RWPE2 (cell line): ENCODE measurements at regions not wholly inside any gene's neighbourhood (a gene's known extent, or its start where the extent isn't known, plus 50 kb on each side); places are given as distances from the start of the nearest gene placed in this dataset.
"Not testable (repeated sequence)": the region's sequence is repeated elsewhere in the genome, so short reads cannot be mapped to it uniquely, and the experiment has no call there.

Experiments
- ATAC-seq: fragments of 200-7000 bp; cut with Tn5 transposase; 3 replicates; pipeline ENCODE4 v1.9.1; 2021; ENCODE audit warnings: low read depth
- DNase-seq: peaks from one replicate; pipeline ENCODE4 v3.0.0-alpha.2; 2020; ENCODE audit warnings: low spot score
- H3K27ac ChIP-seq: fragments of 450-650 bp; 2 replicates; pipeline ENCODE4 v1.5.1; 2017; ENCODE audit warnings: mild to moderate bottlenecking; ENCODE audit not compliant: poor library complexity, severe bottlenecking
- H3K27me3 ChIP-seq: fragments of 250-450 bp; sonication (Bioruptor Pico); 2 replicates; pipeline ENCODE4 v1.5.1; 2021; ENCODE audit warnings: mild to moderate bottlenecking, moderate library complexity; ENCODE audit not compliant: insufficient read depth, poor library complexity, severe bottlenecking
- H3K36me3 ChIP-seq: fragments of 250-450 bp; sonication (Bioruptor Pico); 2 replicates; pipeline ENCODE4 v1.5.1; 2020; ENCODE audit warnings: low read depth, mild to moderate bottlenecking, moderate library complexity
- H3K4me1 ChIP-seq: fragments of 250-450 bp; sonication (Bioruptor Pico); 2 replicates; pipeline ENCODE4 v1.5.1; 2021; ENCODE audit warnings: mild to moderate bottlenecking, moderate library complexity; ENCODE audit not compliant: insufficient read depth, poor library complexity, severe bottlenecking
- H3K4me3 ChIP-seq: fragments of 250-450 bp; sonication (Bioruptor Pico); 2 replicates; pipeline ENCODE4 v1.5.1; 2021; ENCODE audit warnings: mild to moderate bottlenecking, moderate library complexity; ENCODE audit not compliant: severe bottlenecking
- H3K9me3 ChIP-seq: fragments of 250-450 bp; sonication (Bioruptor Pico); 2 replicates; pipeline ENCODE4 v1.5.1; 2021; ENCODE audit warnings: mild to moderate bottlenecking, moderate library complexity; ENCODE audit not compliant: severe bottlenecking
- CTCF ChIP-seq: fragments of 450-650 bp; IDR thresholded peaks from one replicate; pipeline ENCODE4 v1.5.1; 2017; ENCODE audit warnings: mild to moderate bottlenecking, moderate library complexity; ENCODE audit not compliant: poor library complexity, severe bottlenecking

- Histone ChIP-seq H3K36me3 (no peaks in the 10 kb centered on the region), H3K27me3 (no peaks in the 10 kb centered on the region), H3K4me3 (no peak overlapping the region), H3K4me1 (no peaks in the 10 kb centered on the region), H3K27ac (no peak overlapping the region), H3K9me3 (no peaks in the 10 kb centered on the region)
- DNase-seq (no peak), ATAC-seq (peak; percentile 79)
- peak; percentile 88 for TF ChIP-seq CTCF
Observed at GRCh38 chr6:37566111-37566949, 66.6 kb upstream of the CCDC167 start.

GRCh38 chr6:37565267-37566110 is 65.8 kb upstream of the CCDC167 start:
- H3K4me3 ChIP-seq, result no peak overlapping the region
- no peak overlapping the region for H3K27ac ChIP-seq
- no peaks in the 10 kb centered on the region for H3K4me1 ChIP-seq
- H3K36me3 ChIP-seq, result no peaks in the 10 kb centered on the region
- DNase-seq (no peak), ATAC-seq (no peak)
- no peaks in the 10 kb centered on the region for H3K27me3 ChIP-seq
- TF ChIP-seq CTCF, result no peak
- no peaks in the 10 kb centered on the region for H3K9me3 ChIP-seq

DNA sequence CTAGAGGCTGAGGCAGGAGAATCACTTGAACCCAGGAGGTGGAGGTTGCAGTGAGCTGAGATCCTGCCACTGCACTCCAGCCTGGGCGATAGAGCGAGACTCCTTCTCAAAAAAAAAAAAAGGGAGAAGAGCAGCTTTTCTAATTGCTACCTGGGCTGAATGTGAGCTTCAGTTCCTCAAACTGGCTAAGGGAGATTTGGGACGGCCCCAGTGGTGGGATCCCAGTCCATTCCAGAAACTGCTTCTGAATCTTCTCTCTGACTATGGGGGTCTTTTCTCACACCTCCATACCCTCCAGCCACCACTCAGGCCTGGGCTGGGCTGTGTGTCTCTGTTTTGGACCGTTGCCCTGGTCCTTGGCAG is 63.2 kb upstream of the CCDC167 start:
- not testable (repeated sequence) for H3K36me3 ChIP-seq, H3K27me3 ChIP-seq, H3K9me3 ChIP-seq, ATAC-seq, DNase-seq, H3K4me3 ChIP-seq, H3K27ac ChIP-seq, H3K4me1 ChIP-seq

DNA sequence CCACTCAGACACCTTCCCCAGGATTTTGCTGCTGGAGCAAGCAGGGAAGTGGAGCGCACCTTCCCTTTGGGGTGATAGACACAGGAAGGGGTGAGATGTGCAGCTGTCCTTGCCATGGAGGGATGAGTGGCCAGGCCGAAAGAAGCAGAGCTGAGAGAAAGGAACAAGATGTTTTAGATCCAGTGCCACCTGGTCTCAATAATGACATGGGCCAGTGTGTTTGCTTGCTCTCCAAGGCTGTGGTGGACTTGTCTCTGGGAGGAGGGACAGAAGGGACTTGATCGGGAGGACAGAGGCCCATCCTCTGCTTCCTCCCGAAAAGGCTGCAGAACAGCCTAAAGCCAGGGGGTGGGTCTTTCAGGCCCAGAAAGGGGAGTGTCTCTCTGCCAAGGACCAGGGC is 61.7 kb upstream of the CCDC167 start:
- no peak for DNase-seq
- no peak overlapping the region for H3K4me3 ChIP-seq
- H3K36me3 ChIP-seq, result no peaks in the 10 kb centered on the region
- H3K4me1 ChIP-seq, result peaks cover 6% of the 10 kb centered on the region
- no peak for TF ChIP-seq CTCF
- H3K27ac ChIP-seq, result no peak overlapping the region
- no peaks in the 10 kb centered on the region for H3K9me3 ChIP-seq
- ATAC-seq, result no peak
- H3K27me3 ChIP-seq, result no peaks in the 10 kb centered on the region

DNA sequence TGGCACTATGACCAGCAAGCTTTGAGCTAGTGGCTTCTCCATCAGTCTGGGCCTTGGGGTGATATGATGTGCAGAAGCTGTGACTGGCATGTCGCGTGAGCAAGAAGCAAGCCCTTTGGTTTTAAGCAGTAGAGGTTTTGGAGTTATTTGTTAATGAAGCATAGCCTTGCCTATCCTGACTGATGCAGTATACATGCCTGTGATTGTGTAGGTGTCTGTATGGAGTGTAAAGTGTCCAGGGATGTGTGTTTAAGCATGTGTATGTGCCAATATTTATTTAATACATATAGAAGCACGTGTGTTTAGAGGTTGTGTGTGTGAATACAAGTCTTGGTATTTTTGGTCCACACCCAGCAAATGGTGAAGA is 61.0 kb upstream of the CCDC167 start:
- no peak for DNase-seq
- H3K27ac ChIP-seq, result no peak overlapping the region

More for the DNA sequence above, 61.0 kb upstream of the CCDC167 start:
- H3K9me3 ChIP-seq, result no peaks in the 10 kb centered on the region
- H3K36me3 ChIP-seq, result no peaks in the 10 kb centered on the region
- peaks cover 6% of the 10 kb centered on the region for H3K4me1 ChIP-seq
- TF ChIP-seq CTCF, result no peak
- H3K27me3 ChIP-seq, result no peaks in the 10 kb centered on the region
- ATAC-seq, result no peak
- no peak overlapping the region for H3K4me3 ChIP-seq
